GM21423 (cell line): ENCODE measurements at regions not wholly inside any gene's neighbourhood (a gene's known extent, or its start where the extent isn't known, plus 50 kb on each side); places are given as distances from the start of the nearest gene placed in this dataset.

ENCODE experiments used
- ATAC-seq: cut with Tn5 transposase; IDR thresholded peaks from one replicate; pipeline ENCODE4 v1.9.1; 2021; ENCODE audit warnings: mild to moderate bottlenecking, moderate library complexity; ENCODE audit not compliant: unreplicated experiment

DNA sequence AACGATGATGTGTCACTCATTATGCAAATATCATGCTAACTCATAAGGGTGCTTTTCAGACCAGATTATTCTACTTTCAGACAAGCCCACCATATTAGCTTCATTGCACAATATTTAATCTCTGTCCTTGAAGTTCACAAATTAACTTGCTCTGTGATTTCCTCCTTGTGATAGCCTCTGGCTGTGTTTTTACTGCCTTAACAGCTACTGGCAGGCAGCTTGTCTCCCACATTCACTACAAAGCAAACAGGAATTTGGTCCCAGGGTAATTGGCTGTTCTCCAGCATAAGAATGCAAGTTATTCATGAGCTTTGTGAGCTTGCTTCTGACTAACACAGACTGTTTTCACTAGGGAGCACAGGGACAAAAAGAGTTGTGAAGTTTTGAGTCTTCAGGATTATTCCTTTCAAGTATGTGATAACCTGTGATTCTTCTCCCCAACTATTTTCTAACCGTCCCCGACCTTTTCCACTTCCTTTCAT is 87.9 kb upstream of the HMCN1 start:
- ATAC-seq = peak; percentile 58

DNA sequence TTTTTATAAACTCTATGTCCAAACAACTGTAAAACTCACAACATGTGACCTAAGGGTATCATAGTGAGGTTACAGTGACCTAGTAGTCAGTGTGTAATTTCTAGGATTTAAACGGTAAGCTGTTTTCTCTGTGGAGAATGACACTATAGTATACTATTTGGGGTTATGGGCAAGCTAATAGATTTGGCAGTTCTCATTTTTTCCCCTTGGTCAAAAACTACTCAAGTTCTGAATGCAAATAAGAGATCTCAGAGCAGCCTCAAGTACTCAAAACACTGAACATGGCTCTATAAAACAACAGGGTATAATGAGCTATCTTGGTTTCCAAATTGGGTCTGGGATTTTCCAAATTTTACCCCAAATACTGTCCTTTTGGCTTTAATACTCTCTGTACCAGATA is 88.5 kb upstream of the HMCN1 start:
- no peak for ATAC-seq

DNA sequence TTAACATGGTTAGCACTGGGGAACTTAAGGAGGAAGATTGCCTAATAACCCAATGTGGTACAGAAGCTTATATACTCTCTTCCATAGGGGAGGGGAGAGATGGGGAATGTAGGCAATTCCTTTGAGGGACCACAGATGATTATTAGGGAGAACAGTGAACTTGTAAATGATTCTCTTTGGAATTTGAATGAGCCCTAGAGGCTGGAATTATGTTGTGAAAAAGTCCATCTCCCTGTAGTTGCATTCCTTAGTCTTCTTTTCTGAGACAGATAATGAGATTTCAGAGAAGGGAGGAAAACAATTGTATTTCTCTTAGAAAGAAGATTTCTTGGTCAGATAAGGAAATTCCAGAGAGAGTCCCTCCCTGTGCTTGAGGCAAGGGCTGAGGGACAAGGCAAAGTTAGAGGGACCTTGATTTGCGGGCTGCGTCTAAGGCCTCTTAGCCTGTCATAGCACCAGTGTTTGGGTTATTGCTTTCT is 89.0 kb upstream of the HMCN1 start:
- no peak for ATAC-seq

DNA sequence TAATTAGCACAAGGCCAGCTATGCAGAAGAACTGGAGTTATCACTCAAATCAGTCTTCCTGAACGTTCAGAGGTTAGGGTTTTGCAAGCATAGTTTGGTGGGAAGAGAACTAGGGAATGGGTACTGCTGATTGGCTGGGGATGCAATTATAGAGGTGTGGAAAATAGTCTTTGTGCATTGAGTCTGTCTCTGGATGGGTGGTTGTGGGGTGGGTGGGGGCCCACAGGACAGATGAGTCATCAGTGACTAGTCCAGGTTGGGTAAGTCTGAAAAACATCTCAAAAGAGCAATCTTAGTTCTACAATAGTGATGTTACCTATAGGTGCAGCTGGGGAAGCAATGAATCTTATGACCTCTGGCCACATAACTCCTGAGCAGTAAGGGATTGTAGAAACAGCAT is 89.7 kb upstream of the HMCN1 start:
- ATAC-seq = no peak

DNA sequence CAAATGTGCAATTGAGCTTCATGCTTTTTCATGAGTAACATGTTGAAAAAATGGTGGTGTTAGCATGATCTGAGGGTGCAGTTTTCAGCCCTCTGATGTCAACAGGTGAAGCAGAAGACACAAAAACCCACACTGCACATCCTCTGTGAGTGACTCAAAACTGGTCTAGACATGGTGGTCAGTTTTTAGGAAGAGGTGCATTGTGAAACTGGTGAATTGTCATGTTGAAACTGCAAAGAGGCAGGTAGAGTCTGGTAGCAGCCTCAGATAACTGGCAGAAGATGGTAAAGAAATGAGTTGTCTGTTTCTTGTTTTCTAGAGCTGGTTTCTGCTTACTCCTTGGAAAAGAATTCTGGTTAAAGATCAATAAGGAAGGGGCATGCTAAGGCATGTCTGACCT is 97.3 kb upstream of the HMCN1 start:
- peak; percentile 99 for ATAC-seq

DNA sequence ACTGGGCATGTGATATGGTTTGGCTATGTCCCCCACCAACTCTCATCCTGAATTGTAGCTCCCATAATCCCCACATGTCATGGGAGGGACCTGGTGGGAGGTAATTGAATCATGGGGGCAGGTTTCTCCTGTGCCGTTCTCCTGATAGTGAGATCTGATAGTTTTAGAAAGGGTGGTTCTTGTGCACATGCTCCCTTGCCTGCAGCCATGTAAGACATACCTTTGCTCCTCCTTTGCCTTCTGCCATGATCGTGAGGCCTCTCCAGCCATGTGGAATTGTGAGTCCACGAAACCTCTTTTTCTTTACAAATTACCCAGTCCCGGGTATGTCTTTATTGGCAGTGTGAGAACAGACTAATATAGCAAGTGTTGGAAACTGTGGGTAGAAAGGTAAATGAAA is 99.5 kb upstream of the HMCN1 start:
- no peak for ATAC-seq

DNA sequence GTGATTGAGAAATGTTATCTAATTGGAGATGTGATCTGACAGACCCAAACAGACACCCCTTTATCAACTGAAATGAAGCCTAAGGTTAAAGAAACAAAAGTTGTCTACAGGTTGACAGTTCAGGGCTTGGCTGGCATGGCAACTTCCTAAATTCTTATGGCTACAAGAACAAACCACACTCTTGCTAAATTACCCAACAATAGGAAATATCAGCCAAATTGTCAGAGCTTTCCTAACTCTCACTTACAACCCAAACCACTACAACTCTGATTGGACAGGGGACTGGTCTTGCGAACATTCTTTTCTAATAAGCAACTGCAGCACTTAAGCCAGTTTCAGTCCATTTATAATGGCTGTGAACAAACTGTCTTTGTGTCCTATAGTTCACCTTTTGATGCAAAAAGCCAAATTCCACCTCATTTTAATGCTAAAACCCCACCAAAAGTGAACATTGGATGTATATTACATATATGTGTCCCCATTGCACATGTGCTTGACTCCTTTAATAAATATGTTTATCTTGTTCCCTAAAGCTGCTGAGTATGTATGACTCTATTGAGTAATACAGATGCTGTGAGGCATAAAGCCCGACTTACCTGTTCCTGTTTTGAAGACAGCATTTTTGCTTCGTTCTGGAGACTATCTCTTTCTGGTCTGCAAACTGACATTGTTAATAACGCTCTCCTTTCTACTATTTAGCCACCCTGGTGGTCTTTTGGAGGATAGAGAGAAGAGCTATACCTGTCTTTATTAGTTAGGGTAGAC is 101.3 kb upstream of the HMCN1 start:
- ATAC-seq = no peak

DNA sequence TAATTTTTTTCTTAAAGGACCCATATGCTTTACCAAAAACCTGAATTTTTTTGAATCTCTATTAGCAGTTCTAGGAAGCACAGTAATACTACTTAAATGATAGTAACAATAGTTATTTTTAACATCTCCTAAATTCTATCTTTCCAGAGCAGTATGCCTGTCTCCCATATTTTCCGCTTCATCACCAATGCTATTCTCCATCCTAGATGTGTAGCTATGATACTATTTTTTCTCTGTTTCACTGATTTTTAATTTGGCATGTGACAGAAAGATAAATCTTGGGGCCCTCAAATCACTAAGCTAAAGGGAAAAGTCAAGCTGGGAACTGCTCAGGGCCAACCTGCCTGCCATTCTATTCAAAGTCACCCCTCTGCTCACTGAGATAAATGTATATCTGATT is 102.3 kb upstream of the HMCN1 start:
- ATAC-seq = no peak

DNA sequence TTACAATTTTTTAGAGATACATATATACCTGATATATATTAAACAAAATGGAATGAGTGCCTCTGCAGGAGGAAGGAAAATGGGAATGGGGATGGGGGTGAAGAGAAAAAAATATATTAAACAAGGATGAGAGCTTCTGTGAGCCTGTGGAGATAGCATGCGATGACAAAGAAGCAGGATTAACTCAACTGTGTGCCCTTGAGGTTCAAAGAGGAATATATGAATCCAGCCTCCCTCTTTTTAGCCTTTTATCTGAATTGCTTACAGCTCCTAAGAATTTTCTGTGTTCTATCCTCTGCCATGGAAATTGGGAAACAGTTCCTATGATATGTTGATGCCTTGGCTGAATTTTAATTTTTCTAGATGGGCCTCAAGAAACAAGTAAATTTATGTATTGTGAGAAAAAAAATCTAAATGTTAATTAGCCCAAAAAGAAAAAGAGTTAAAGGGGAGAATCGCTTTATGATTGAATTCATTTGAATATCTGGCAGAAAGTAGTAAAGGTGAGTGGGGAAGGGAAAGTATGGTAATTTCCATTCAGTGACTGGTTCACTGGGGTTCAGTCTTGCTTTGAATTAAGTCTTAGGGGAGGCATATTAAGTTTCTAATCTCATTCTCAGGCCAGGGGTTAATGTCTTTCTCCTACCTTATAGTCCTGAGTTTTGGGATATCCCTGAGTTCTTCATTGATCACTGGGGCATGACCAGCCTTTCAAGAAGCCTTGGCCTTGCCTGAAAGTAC is 106.3 kb upstream of the HMCN1 start:
- ATAC-seq = no peak

DNA sequence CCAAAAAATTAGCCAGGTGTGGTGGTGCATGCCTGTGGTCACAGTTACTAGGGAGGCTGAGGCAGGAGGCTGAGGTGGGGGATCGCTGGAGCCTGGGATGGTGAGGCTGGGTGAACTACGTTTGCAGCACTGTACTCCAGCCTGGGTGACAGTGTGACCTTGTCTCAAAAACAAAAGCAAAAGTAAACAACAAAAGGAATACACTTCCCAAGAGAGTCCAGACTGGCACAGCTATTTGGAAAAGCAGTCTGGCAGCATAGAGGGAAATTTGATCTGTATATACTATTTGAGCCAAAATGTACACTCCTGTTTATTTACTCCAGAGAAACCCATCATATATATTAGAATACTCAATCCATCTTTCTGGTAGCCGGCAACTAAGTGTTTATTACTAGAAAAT is 107.0 kb upstream of the HMCN1 start:
- ATAC-seq = no peak

DNA sequence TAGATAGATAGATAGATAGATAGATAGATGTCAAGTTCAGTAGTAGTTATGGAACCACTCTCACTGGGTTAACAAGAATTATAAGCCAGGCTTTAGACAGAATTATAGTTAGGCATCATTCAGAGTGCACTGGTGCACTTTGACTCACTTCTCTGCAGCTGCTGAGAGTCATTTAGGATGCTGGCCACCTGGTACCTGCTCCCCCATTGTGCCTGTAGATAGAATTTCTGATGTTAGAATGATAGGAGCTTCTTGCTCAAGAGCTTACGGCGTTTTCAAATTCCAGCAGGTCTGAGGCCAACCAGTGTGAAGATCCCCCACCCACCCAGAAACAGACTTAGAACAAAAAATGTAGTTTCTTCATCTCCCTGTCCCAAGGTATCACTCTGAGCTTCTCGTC is 107.8 kb upstream of the HMCN1 start:
- ATAC-seq = no peak

DNA sequence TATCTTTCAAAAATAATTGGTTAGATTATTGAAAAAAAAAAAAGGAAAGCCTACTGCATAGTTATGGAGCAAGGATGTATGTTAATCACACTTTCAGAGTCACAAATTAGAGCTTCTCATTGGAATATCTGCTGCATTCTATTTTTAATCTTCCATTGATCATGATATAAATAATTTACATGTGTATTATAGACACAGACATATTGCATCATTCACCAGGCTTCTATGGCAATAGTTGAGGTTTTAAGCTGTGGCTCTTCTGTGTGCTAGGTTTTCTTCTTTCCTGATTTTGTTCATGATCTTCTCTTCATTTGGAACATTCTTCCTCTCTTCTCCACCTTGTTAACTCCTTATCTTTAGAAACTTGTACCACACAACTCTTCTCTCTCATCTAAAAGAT is 123.2 kb upstream of the HMCN1 start:
- ATAC-seq = no peak

DNA sequence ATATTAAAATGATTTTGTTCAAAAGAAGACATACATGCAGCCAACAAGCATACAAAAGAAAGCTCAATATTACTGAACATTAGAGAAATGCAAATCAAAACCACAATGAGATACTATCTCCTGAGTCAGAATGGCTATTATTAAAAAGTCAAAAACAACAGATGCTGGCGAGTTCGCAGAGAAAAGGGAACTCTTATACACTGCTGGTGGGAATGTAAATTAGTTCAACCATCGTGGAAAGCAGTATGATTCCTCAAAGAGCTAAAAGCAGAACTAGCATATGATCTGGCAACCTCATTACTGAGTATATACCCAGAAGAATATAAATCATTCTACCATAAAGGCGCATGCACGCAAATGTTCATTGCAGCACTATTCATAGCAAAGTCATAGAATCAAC is 126.0 kb upstream of the HMCN1 start:
- ATAC-seq = peak; percentile 75

DNA sequence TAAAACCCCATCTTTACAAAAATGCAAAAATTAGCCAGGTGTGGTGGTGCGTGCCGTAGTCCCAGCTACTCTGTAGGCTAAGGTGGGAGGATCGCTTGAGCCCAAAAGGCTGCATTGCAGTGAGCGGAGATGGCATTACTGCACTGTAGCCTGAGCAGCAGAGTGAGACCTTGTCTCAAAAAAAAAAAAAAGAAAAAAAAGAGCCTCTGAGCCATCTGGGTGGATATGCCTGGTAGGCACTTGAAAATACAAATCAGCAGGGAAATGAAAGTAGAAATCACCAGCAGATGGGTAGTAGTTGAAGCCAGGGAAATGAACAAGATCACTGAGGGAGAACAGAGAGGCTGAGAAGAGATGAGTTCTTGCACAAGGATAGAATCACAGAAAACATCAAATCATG is 131.0 kb upstream of the HMCN1 start:
- peak; percentile 67 for ATAC-seq

DNA sequence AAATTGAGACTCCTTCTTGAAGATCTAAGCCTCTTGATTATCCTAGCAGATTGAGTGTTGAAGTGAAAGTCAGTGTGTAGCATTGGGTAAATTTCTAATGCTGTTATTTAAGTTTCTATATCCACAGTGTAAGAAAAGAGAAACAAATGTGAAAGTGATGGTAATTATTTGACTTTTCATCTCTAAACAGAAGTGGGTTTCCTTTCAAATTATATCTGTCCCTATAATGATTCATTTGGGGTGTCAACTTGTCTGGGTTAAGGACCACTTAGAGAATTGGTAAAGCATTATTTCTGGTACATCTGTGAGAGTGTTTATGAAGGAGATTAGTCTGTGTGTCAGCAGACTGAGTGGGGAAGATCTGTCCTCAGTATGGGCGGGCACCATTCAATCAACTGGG is 133.0 kb upstream of the HMCN1 start:
- ATAC-seq = peak; percentile 48

DNA sequence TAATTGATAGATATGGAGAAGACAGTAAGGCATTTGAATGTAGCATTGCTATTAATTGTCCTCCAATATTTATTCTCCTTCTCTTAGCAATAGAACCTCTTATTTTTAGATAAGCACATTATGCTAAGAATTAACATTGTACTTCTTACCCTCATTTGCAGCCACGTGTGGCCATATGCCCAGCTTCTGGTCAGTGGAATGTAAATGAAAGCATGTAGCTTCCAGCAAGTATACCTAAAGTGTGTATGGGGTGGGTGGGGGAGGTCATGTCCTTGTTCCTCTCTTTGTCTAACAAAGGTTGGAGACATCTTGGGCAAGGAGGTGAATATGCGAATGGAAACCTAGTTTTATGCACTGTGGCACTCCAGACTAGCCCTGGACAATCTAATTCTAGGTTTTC is 133.6 kb upstream of the HMCN1 start:
- no peak for ATAC-seq

DNA sequence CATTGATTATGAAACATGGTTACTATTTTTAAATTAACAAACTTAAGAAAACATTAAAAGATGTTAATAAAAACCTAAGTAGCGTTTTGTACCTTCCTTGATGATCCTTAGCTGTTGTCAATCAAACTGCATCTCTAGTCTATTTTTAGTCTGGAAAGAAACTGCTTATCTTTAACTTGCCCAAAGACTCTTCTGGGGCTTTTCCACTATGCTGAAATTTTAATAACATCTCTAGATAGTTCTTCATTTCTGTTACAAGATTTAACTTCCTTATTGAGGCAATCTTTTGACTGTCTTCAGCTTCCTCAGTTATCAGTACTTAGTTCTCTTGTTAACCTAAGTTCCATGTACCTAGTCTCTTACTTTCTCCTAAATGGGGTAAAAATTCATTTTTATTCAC is 135.9 kb upstream of the HMCN1 start:
- ATAC-seq = no peak

DNA sequence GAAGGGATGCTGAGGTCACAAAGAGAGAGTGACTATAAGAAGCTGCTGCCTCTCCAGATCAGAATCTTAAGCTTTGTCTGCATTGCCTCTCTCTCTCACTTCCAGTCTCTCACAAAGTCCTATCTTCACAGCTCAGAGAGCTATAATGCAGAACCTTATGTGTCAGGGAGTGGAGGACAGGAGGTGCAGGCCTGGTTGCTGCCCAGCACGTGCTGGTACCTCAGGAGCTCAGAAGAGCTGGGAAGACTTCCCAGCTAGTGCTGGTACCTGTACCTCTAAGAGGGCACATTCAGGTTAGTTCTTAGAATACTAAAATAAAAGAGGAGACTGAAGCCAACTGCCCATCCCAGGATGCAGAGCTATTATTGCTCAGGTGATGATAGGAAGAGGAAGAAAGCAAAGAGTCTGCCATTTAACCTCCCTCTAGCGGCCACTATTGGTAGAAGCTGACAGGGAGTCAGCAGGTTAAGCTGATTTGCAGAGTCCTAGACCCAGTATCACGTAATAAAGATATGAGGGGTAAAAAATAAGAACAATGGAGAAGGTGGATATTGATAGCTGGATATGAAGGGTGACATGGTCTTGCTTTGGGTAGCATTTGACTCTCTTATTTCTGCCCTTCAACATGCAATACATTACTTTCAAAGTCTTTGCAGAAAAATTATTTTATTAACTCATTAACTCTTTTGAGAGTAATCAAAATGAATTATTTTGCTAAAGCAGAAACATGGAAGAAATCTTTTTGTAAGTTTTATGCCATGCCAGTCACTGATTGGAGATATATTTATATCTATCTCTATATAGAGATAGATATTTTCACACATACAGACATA is 138.1 kb upstream of the HMCN1 start:
- peak; percentile 71 for ATAC-seq

DNA sequence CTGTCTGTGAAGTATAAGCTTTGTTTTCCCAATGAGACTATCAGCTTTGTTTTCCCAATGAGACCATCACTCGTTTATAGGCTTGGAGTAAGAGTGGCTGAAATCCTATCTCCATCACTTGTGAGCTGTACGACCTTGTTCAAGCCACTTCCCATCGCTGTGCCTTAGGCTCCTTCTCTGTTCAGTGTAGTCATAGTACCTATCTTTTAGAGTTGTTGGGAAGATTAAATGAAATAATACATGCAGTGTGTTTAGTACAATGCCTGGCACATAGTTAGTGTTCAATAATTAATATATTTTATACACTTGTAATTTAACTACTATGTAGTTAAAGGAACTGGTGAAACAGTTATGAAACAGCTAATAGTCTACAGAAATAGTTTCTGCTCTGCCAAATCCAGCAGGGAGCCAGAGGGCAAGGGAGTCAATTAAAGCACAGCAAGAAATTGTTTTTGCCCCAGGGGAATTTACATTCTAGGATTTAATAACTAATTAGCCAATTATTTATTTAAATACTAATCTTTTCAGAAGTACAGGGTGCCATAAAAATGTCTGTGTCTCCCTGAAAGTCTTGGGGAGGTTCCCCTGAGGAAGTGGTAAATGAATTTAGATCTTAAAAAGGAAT is 139.3 kb upstream of the HMCN1 start:
- no peak for ATAC-seq

DNA sequence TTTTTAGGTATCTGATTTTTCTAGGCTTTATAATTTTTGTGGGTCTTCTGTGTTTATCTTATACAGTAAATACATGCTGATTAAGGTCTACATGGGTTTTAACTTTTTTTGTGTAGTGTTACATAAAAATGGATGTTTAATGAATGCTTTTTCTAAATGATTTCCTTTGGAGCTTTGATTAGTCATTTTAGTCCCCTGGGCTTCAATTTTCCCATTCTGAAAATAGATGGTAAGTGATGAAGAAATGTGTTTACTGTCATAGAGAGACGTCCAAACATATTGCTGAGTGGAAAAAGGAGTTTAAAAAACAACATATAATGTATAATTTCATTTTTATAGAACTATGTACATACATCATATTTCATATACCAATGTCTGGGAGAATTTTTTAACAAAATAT is 140.9 kb upstream of the HMCN1 start:
- no peak for ATAC-seq

DNA sequence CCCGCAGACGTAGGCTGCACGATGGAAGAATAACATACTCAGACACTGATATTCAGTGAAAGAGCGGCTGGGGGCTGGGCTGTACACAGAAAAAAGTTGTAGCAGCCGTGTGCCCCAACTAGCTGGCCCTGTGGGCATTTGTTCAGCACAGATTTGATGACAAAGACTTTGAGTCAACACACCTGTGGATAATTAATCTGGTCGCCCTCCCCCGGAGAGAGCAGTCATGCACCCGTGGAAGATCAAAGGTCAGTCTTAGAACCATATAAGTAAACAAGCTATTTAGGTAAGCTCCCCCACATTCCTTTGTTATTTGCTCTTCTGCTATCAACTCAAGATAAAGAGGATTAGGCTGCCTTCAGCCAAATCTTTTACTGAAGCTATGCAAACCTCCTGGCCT is 148.4 kb upstream of the HMCN1 start:
- no peak for ATAC-seq
